HG03342 (cell line): ENCODE measurements at regions not wholly inside any gene's neighbourhood (a gene's known extent, or its start where the extent isn't known, plus 50 kb on each side); places are given as distances from the start of the nearest gene placed in this dataset.

Source experiments
- ATAC-seq: cut with Tn5 transposase; IDR thresholded peaks from one replicate; pipeline ENCODE4 v1.9.1; 2021; ENCODE audit warnings: mild to moderate bottlenecking, moderate library complexity; ENCODE audit not compliant: unreplicated experiment

- ATAC-seq = no peak
Observed at GRCh38 chr13:106306748-106307277, 228.6 kb downstream of the EFNB2 start.

GRCh38 chr13:106302843-106303242 lies 232.6 kb downstream of the EFNB2 start:
- no peak for ATAC-seq

- ATAC-seq = no peak
Observed at GRCh38 chr13:106302011-106302410, 233.5 kb downstream of the EFNB2 start.

GRCh38 chr13:106299621-106300020 lies 235.8 kb downstream of the EFNB2 start:
- ATAC-seq = no peak

GRCh38 chr13:106297283-106297682 lies 238.2 kb downstream of the EFNB2 start:
- no peak for ATAC-seq

GRCh38 chr13:106296723-106297122 lies 238.7 kb downstream of the EFNB2 start:
- ATAC-seq = no peak

GRCh38 chr13:106295971-106296370 lies 239.5 kb downstream of the EFNB2 start:
- ATAC-seq = no peak

- no peak for ATAC-seq
Observed at GRCh38 chr13:106291006-106291405, 244.5 kb downstream of the EFNB2 start.

- no peak for ATAC-seq
Observed at GRCh38 chr13:106287351-106287750, 248.1 kb downstream of the EFNB2 start.

GRCh38 chr13:106286811-106287210 lies 248.7 kb downstream of the EFNB2 start:
- no peak for ATAC-seq

- ATAC-seq = no peak
Observed at GRCh38 chr13:106284358-106284757, 251.1 kb downstream of the EFNB2 start.

GRCh38 chr13:106281426-106281825 lies 254.0 kb downstream of the EFNB2 start:
- ATAC-seq = no peak

- no peak for ATAC-seq
Observed at GRCh38 chr13:106277484-106278154, 257.8 kb downstream of the EFNB2 start.

GRCh38 chr13:106276876-106277275 lies 258.6 kb downstream of the EFNB2 start:
- no peak for ATAC-seq

- ATAC-seq = no peak
Observed at GRCh38 chr13:106275446-106276032, 259.9 kb downstream of the EFNB2 start.

GRCh38 chr13:106274551-106275203 lies 260.8 kb downstream of the EFNB2 start:
- no peak for ATAC-seq

- ATAC-seq = no peak
Observed at GRCh38 chr13:106263801-106264200, 271.7 kb downstream of the EFNB2 start.

- ATAC-seq = no peak
Observed at GRCh38 chr13:106262886-106263285, 272.6 kb downstream of the EFNB2 start.

GRCh38 chr13:106261450-106261849 lies 274.0 kb downstream of the EFNB2 start:
- ATAC-seq = no peak

- ATAC-seq = no peak
Observed at GRCh38 chr13:106260352-106260751, 275.1 kb downstream of the EFNB2 start.

GRCh38 chr13:106259928-106260327 lies 275.5 kb downstream of the EFNB2 start:
- ATAC-seq = no peak

GRCh38 chr13:106246666-106247188 lies 288.7 kb downstream of the EFNB2 start:
- ATAC-seq = no peak
